LoVo (cell line): ENCODE measurements at regions not wholly inside any gene's neighbourhood (a gene's known extent, or its start where the extent isn't known, plus 50 kb on each side); places are given as distances from the start of the nearest gene placed in this dataset.
"Not testable (repeated sequence)": the region's sequence is repeated elsewhere in the genome, so short reads cannot be mapped to it uniquely, and the experiment has no call there.

Source experiments
- DNase-seq: peaks from one replicate; pipeline ENCODE4 v3.0.0-alpha.2; 2016; ENCODE audit warnings: low spot score

DNA sequence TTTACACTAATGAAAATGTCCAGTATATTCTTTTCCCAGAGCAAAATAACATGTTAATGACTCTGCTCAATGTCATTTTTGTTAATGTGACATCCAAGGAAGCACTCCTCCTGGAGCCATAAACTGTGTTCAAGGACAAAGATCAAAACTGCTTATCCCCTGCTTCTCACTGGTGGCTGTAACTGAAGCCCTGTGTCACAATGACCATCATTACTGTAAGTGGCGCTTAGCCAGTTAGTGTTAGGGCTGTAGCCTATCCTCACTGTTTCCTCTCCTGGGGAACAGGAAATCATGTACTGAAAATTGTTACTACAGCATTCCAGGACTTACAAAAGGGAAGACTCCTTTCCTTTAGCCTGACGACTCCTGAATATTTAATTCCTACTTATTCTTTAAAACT lies 71.7 kb upstream of the COX7C start:
- no peak for DNase-seq

DNA sequence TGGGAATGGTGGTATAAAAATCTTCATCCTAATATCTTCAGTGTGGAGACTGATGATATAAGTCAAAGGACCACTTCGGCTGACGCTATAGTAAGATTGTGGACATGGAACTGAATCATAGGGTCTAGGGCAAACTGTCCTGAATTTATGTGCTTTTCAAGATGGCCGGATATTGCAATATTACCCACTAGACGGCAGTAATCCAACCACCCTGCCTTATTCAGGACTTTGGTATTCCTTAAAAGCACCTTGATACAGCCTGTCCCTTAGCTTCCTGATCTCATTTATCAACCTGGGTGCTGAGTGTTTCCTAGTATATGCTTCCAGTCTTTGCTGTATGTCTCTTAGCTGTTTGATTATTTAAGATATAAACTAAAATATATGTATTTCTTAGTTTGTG lies 71.2 kb upstream of the COX7C start:
- no peak for DNase-seq

DNA sequence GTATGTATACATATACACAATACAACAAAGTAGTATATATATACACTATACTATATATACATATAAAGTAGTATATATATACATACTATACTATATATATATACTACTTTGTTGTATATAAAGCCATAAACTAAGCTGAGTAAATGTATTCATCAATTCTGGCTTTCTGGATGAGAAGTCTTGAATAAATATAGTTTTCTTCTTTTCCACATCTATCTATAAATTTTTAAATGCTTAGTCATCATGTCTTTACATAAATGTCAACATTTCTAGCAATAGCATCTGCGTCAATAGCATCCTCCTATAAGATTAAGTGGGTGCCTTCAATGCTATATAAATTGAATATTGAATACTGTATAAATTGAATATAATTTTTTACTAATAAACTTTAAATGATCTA lies 63.1 kb upstream of the COX7C start:
- no peak for DNase-seq

DNA sequence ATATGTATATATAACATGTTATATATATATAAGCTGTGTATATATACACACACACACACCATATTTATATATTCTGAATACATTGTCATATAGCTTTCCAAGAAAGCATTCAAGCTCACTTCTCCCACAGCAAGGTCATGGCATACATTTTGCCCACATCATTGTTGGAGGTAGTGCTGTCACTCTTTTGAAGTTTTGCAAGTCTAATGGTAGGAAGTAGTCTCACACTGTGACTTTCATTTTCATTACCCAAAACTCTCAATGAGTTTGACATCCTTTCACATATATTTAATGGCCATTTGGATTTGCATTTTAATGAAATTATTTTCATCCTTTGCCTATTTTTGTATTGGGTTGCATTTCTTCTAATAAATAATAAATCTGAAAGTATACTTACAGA lies 59.8 kb upstream of the COX7C start:
- DNase-seq: no peak

DNA sequence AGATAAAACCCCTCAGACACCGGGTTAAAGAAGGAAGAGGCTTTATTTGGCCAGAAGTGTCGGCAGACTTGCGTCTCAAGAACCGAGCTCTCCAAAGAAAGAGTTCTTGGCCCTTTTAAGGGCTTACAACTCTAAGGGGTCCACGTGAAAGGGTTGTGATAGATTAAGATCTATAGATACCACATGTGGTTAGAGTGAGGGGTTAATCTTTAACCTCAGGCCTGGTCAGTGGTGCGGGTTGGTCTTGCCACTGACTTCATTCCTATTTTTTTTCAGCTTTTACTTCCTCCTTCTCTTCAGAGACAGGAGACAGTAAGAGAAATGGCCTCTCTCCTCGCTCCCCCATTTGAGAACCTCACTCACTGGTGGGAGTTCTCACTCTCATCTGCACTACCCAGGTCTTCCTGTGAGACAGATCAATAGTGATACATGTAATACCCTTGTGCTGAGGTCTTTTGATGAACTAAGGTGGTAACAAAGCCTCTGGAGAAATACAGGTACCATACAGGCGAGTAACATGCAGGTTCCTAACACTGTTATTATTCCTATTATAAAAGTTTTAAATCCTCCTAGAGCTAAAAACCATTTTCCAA lies 52.4 kb upstream of the COX7C start:
- peak; percentile 15 for DNase-seq

DNA sequence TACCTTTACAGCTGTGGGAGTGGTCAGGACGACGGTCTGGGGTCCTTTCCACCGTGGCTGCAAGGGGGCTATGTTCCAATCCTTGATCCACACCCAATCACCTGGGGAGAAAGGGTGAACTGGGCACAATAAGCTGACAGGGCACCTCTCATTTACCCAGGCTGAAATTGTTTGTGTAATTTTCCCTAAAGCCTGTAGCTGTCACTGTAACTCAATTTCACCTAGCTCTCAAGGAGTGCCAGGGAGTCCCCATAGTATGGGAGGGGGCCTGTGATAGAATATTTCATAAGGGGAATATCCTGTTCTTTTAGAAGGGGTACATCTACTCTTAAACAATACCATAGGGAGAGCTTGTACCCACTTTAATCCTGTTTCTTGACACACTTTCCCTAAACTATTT lies 51.7 kb upstream of the COX7C start:
- DNase-seq: not testable (repeated sequence)
